Forelimb muscle (tissue), 1 donor: ENCODE measurements at regions not wholly inside any gene's neighbourhood (a gene's known extent, or its start where the extent isn't known, plus 50 kb on each side); places are given as distances from the start of the nearest gene placed in this dataset.

Experiments
- DNase-seq: peaks from one replicate; pipeline ENCODE4 v3.0.0-alpha.2; 2013; ENCODE audit warnings: low read depth

GRCh38 chr3:177569193-177569592 lies 371.9 kb upstream of the TBL1XR1 start:
- no peak for DNase-seq

- DNase-seq = no peak
Observed at GRCh38 chr3:177569875-177570657, 372.8 kb upstream of the TBL1XR1 start.

- DNase-seq = no peak
Observed at GRCh38 chr3:177571271-177571943, 374.1 kb upstream of the TBL1XR1 start.

GRCh38 chr3:177571944-177572315 lies 374.6 kb upstream of the TBL1XR1 start:
- no peak for DNase-seq

GRCh38 chr3:177574222-177574856 lies 377.1 kb upstream of the TBL1XR1 start:
- DNase-seq = no peak

GRCh38 chr3:177576746-177577145 lies 379.5 kb upstream of the TBL1XR1 start:
- DNase-seq = no peak

- DNase-seq = no peak
Observed at GRCh38 chr3:177578488-177578887, 381.2 kb upstream of the TBL1XR1 start.

- no peak for DNase-seq
Observed at GRCh38 chr3:177579419-177579818, 382.1 kb upstream of the TBL1XR1 start.

- DNase-seq = no peak
Observed at GRCh38 chr3:177580437-177580836, 383.2 kb upstream of the TBL1XR1 start.

GRCh38 chr3:177585271-177585670 lies 388.0 kb upstream of the TBL1XR1 start:
- no peak for DNase-seq

- DNase-seq = no peak
Observed at GRCh38 chr3:177589041-177589650, 391.9 kb upstream of the TBL1XR1 start.

- DNase-seq = no peak
Observed at GRCh38 chr3:177589911-177590381, 392.7 kb upstream of the TBL1XR1 start.

- DNase-seq = no peak
Observed at GRCh38 chr3:177590826-177591225, 393.5 kb upstream of the TBL1XR1 start.

GRCh38 chr3:177591379-177591778 lies 394.1 kb upstream of the TBL1XR1 start:
- no peak for DNase-seq

GRCh38 chr3:177594096-177594495 lies 396.8 kb upstream of the TBL1XR1 start:
- no peak for DNase-seq

- no peak for DNase-seq
Observed at GRCh38 chr3:177595530-177596188, 398.4 kb upstream of the TBL1XR1 start.

- DNase-seq = no peak
Observed at GRCh38 chr3:177596248-177596815, 399.1 kb upstream of the TBL1XR1 start.

GRCh38 chr3:177596816-177597271 lies 399.6 kb upstream of the TBL1XR1 start:
- no peak for DNase-seq

GRCh38 chr3:177597311-177598096 lies 400.2 kb upstream of the TBL1XR1 start:
- DNase-seq = peak; percentile 58

- DNase-seq = no peak
Observed at GRCh38 chr3:177598097-177598833, 401.0 kb upstream of the TBL1XR1 start.
